ENCODE measurements at regions not wholly inside any gene's neighbourhood (a gene's known extent, or its start where the extent isn't known, plus 50 kb on each side); places are given as distances from the start of the nearest gene placed in this dataset.
"Not testable (repeated sequence)": the region's sequence is repeated elsewhere in the genome, so short reads cannot be mapped to it uniquely, and the experiment has no call there.

GRCh38 chr5:90338712-90339372 lies 70.7 kb downstream of the CETN3 start:
- no peak for DNase-seq (ENCODE audit: low read depth)

- no peak for DNase-seq (ENCODE audit: low read depth)
These were observed 72.0 kb downstream of the CETN3 start for GRCh38 chr5:90337449-90338052.

DNA sequence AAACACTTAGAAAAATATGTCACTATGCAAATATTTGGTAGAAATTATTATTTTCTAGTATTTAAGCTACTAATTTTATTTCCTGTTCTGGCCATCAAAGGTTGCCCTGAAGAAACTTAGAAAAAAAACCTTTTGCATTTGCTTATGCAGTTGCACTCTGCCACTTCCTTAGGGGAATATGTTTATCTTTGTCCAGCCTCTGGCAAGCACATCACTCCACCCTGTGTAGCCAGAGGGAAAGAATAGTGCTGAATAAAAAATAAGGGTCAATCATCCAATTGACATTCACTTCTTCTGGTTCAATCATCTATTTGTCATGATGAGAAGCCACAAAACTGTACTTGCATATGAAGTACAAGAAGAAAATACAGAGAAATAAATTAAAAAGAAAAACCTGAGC lies 72.8 kb downstream of the CETN3 start:
- DNase-seq (ENCODE audit: low read depth) = no peak

- no peak for DNase-seq (ENCODE audit: low read depth)
These were observed 74.8 kb downstream of the CETN3 start for GRCh38 chr5:90334741-90335140.

DNA sequence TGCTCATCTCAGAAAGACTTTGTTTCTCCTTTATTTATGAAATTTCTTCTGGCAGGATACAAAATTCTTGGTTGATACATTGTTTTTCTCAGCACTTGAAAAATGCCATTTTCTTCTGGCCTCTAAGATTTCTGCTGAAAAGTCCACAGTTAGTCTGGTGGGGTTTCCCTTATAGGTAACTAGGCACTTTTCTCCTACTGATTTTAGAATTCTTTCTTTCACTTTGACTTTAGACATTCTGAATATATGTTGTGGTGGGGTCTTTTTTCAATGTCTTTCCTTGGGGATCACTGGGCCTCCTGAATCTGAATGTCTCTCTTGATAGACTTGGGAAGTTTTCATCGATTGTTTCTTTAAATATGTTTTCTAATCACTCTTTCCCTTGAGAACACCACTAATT lies 79.6 kb downstream of the CETN3 start:
- no peak for DNase-seq (ENCODE audit: low read depth)

- DNase-seq (ENCODE audit: low read depth) = no peak
These were observed 82.6 kb downstream of the CETN3 start for GRCh38 chr5:90326995-90327394.

DNA sequence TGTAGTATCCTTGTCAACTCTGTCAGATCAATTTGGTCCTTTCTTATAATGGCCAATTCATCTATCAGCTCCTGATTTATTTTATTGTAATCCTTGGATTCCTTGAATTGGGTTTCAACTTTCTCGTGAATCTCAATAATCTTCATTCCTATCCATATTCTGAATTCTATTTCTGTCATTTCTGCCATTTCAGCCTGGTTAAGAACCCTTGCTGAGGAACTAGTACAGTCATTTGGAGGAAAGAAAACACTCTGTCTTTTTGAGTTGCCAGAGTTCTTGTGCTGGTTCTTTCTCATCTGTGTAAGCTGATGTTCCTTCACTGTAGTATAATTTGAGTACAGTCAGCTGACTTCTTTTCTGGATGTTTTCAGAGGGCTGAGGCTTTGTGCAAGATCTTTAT lies 84.5 kb downstream of the CETN3 start:
- DNase-seq (ENCODE audit: low read depth) = no peak

GRCh38 chr5:90320348-90320747 lies 89.2 kb downstream of the CETN3 start:
- DNase-seq (ENCODE audit: low read depth) = not testable (repeated sequence)

GRCh38 chr5:90312027-90312426 lies 97.5 kb downstream of the CETN3 start:
- DNase-seq (ENCODE audit: low read depth) = no peak

DNA sequence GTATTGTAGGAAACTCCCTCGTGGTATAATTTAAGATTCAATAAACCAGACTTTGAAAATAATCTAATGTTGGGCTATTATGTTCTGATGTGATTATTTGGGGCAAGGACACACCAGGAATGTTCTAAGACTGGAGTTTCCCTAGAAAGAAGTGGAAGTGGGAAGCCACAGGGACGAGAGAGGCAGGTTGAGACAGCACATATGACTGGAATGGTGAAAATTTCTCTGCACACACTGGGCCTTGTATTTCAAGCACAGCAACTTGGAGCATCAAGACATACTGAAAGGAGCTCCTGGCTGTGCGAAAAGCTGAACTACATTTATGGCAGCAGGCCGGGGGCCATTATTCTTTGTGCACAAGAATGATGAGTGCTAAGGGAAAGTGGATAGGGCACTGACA lies 98.2 kb downstream of the CETN3 start:
- no peak for DNase-seq (ENCODE audit: low read depth)

GRCh38 chr5:90308787-90309585 lies 100.6 kb downstream of the CETN3 start:
- DNase-seq (ENCODE audit: low read depth) = no peak

DNA sequence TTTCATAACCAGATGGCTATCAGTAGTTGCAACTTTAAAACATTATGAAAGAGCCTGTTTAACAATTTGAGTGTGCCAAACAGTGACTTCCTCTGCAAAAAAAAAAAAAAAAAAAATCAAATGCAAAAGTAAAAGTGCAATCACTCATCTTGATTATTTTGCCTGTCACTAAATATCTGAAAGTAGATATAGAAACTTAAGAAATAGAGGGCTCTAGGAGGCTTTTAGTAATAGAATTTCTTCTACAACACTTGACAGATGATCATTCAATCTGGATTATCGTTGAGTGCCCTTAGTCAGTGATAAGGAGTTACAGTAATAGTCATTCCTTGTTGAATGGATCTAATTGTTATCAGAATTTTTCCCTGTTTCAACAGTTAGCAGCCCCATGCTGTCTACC lies 101.8 kb downstream of the CETN3 start:
- DNase-seq (ENCODE audit: low read depth) = no peak

GRCh38 chr5:90307322-90307721 lies 102.2 kb downstream of the CETN3 start:
- DNase-seq (ENCODE audit: low read depth) = no peak

DNA sequence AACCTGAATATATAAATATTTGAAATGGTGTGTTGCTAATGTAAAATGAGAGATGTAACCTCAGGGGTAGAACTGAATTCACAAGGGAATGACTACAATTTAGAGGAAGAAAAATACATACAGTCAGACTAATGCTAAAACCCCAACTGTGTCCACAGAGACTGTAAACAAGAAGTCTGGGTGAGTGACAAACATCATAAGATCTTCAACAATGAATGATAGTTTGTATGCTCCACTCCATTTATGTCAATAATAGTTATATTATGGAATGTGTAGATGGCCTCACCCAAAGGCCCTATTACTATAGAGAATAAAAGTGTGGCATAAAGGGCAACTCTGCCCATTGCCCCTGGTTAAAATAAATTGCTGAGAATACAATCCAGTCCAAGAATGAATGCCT lies 102.9 kb downstream of the CETN3 start:
- DNase-seq (ENCODE audit: low read depth) = no peak

- DNase-seq (ENCODE audit: low read depth) = no peak
These were observed 104.4 kb downstream of the CETN3 start for GRCh38 chr5:90305041-90305720.

GRCh38 chr5:90301248-90301647 lies 108.3 kb downstream of the CETN3 start:
- DNase-seq (ENCODE audit: low read depth) = no peak

DNA sequence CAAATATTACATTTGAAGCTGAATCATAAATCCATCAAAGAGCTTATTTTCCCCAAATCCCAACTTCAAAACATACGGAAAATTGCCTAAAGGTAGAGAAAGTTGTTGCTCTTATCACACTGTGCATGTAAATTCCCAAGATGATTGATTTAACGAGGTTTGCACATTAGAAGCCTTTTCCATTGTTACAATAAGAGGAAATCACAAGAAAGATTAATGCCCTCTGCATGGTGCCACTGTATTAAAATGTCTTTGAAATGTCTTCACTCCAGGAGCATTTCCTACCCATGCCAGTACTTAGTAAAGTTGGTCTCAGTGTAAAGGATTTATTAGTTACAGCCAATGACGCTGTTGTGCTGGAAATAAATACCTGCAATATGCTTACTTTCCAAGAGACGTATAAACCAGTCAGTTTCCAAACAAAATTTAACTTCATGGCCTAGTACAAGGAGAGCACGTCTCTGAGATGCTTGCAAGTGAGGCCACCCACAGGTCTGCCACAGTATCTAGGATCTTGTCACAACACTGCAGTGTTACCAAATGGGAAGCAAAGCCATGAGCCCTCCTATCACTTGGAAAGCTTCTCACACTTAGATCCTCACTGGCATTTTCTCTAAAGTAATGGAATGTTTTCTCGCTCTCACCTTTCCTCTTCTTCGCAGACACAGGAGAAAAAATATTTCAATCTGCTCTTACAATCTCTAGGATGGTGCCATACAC lies 112.4 kb downstream of the CETN3 start:
- no peak for DNase-seq (ENCODE audit: low read depth)

DNA sequence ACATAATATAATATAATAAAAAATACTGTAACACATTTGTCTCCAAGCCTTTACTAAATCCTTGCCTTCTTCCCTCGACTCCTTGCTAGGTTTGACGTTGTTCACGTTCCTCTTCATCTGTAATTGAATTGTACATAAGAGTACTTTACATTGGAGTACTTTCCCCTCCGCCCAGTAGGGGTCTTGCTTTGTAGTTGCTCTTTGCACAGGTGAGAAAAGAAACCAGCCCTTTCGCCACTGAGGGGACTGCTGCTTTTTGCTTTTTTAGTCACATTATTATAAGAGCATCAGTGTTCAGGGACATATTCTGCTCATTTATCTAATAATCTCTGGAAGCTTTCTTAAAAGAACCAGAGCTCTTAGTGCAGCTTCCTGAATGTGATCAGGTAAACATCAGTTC lies 115.0 kb downstream of the CETN3 start:
- DNase-seq (ENCODE audit: low read depth) = no peak

DNA sequence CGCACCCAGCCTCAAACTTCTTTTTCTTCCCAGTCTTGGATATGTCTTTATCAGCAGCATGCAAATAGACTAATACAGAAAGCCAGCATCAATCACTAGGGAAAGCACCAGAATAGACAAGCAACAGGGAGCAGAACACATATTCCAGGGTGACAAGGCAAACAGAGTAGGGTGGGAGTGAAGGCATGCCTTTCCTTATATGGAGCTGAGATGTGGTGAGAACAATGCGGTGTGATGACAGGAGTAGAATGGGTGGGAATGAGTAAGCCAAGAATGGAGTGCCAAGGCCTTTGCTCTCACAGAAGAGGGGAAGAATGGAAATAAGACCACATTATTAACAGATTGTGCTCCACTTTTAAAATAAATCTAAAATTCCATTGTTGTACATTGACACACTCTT lies 115.6 kb downstream of the CETN3 start:
- no peak for DNase-seq (ENCODE audit: low read depth)

- no peak for DNase-seq (ENCODE audit: low read depth)
These were observed 118.9 kb downstream of the CETN3 start for GRCh38 chr5:90290648-90291047.

DNA sequence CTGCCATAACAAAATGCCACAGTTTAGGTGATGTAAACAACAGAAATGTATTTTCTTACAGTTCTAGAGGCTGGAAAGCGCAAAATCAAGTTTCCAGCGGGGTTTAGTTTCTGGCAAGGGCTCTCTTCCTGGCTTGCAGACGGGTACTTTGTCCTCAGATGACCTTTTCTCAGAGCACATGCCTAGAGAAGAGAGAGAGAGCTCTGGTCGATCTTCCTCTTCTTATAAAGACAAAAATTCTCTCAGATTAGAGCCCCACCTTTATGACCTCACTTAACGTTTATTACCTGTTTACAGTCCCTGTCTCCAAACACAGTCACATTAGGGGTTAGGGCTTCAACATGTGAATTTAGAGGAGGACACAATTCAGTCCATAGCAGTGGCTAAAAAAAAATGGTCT lies 119.7 kb downstream of the CETN3 start:
- no peak for DNase-seq (ENCODE audit: low read depth)

DNA sequence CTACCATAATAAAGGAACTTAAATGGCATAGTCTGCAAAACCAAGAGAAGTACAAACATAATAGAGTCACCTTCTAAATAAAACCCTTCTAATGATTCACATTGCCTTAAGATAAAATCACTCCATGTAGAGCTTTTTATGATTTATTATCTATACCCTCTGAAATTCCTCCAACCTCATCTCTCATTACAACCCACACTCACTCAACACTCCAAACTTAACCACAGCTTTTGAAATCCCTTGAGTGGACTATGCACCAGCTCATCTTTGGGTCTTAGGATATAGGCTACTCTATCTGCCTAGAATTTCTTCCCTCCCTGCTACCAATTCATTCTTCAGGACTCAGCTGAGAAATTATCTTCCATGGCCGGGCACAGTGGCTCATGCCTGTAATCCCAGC lies 122.5 kb downstream of the CETN3 start:
- DNase-seq (ENCODE audit: low read depth) = no peak
